ENCODE measurements at regions not wholly inside any gene's neighbourhood (a gene's known extent, or its start where the extent isn't known, plus 50 kb on each side); places are given as distances from the start of the nearest gene placed in this dataset.

- TF ChIP-seq CTCF (IDR thresholded peaks at IDR 0.05) = no peak
- no peak for TF ChIP-seq POLR2A (IDR thresholded peaks at IDR 0.05)
Observed at GRCh38 chr15:98525661-98526001, 122.7 kb upstream of the IGF1R start.
